MM.1S (cell line): ENCODE measurements at regions not wholly inside any gene's neighbourhood (a gene's known extent, or its start where the extent isn't known, plus 50 kb on each side); places are given as distances from the start of the nearest gene placed in this dataset.
"Not testable (repeated sequence)": the region's sequence is repeated elsewhere in the genome, so short reads cannot be mapped to it uniquely, and the experiment has no call there.

Experiments
- DNase-seq: peaks from one replicate; pipeline ENCODE4 v3.0.0-alpha.2; 2015
- H2AFZ ChIP-seq: fragments of 300-600 bp; sonication (generic); 2 replicates; pipeline ENCODE4 v1.6.0; 2016; ENCODE audit warnings: antibody characterized with exemption, low read length
- H3F3A ChIP-seq: fragments of 300-600 bp; sonication (generic); 2 replicates; pipeline ENCODE4 v1.6.1; 2016; ENCODE audit warnings: mild to moderate bottlenecking, antibody characterized with exemption, low read length, moderate library complexity, mixed read lengths; ENCODE audit not compliant: insufficient read depth
- H3K27ac ChIP-seq: fragments of 300-600 bp; sonication (generic); 2 replicates; pipeline ENCODE4 v1.5.1; 2016; ENCODE audit warnings: mild to moderate bottlenecking, low read length
- H3K27me3 ChIP-seq: fragments of 300-600 bp; sonication (generic); replicated peaks from 2 replicates; pipeline ENCODE4 v1.6.0; 2016; ENCODE audit warnings: low read length; ENCODE audit not compliant: insufficient read depth
- H3K36me3 ChIP-seq: fragments of 300-600 bp; sonication (generic); replicated peaks from 2 replicates; pipeline ENCODE4 v1.6.1; 2016; ENCODE audit warnings: mild to moderate bottlenecking, low read length, mixed read lengths; ENCODE audit not compliant: insufficient read depth
- H3K4me1 ChIP-seq: fragments of 300-600 bp; sonication (generic); 2 replicates; pipeline ENCODE4 v1.6.1; 2016; ENCODE audit warnings: low read length, mixed read lengths
- H3K4me2 ChIP-seq: fragments of 300-600 bp; sonication (generic); 2 replicates; pipeline ENCODE4 v1.6.0; 2016; ENCODE audit warnings: low read depth, low read length
- H3K4me3 ChIP-seq: fragments of 300-600 bp; sonication (generic); 2 replicates; pipeline ENCODE4 v1.5.1; 2016; ENCODE audit warnings: low read length, mixed read lengths
- H3K79me2 ChIP-seq: fragments of 300-600 bp; sonication (generic); 2 replicates; pipeline ENCODE4 v1.6.1; 2016; ENCODE audit warnings: mixed run types, low read length, mixed read lengths
- H3K9ac ChIP-seq: fragments of 300-600 bp; sonication (generic); 2 replicates; pipeline ENCODE4 v1.6.1; 2016; ENCODE audit warnings: low read length, mixed read lengths
- H3K9me2 ChIP-seq: fragments of 300-600 bp; sonication (generic); replicated peaks from 2 replicates; pipeline ENCODE4 v1.6.1; 2016; ENCODE audit warnings: mild to moderate bottlenecking, low read length, mixed read lengths; ENCODE audit not compliant: insufficient read depth
- H3K9me3 ChIP-seq: fragments of 300-600 bp; sonication (generic); replicated peaks from 2 replicates; pipeline ENCODE4 v1.6.1; 2016; ENCODE audit warnings: mild to moderate bottlenecking, low read length, mixed read lengths; ENCODE audit not compliant: insufficient read depth
- H4K20me1 ChIP-seq: fragments of 300-600 bp; sonication (generic); 2 replicates; pipeline ENCODE4 v1.6.1; 2016; ENCODE audit warnings: mild to moderate bottlenecking, low read length, moderate library complexity, mixed read lengths; ENCODE audit not compliant: insufficient read depth
- CTCF ChIP-seq: fragments of 300-600 bp; sonication (generic); IDR thresholded peaks from 2 replicates; pipeline ENCODE4 v1.5.1; 2016; ENCODE audit warnings: antibody characterized with exemption, low read length, mixed read lengths
- EZH2 ChIP-seq: fragments of 300-600 bp; sonication (generic); optimal IDR thresholded peaks from 2 replicates; pipeline ENCODE3; 2017; ENCODE audit warnings: low read depth, mild to moderate bottlenecking, antibody characterized with exemption, low read length, mixed read lengths
- EZH2phosphoT487 ChIP-seq: fragments of 300-600 bp; sonication (generic); IDR thresholded peaks from 2 replicates; pipeline ENCODE4 v1.6.1; 2018; ENCODE audit warnings: antibody characterized with exemption, low read length

DNA sequence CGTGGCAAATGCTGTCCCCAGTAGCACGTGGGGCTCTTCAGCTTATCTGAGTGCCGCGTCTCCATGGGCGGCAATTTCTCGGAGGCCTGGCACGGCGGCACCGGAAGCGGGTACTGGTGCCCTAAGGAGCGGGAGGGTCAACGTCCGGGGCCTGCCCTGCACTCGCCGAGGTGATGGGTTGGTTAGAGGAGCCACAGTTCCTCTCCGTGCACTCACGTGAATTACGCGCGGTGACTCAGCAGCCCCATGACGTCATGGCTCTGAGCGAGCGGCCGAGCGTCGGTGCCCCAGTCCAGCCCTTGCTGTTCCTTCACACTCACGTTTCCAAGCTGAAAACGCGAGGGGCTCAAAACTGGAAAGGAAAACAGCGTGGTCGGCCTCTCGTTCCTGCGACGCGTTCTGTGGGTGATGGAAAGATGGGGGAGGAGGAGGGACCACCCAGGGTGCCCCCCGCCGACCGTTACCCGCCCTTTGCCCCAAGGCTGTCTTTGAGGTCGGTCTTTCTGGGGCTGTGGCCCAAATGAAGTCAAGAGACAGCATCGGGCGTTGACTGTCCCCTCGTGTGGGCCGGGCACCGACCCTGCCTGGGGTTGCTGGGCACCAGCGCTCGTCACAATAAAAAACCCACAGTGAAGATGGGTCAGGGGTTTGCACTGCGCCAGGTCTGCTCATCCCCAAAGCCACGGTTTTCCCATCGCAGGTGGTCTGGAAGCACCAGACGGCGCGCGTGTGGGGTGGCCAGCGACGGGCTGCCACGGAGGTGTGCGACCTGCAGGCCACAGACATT is 70.4 kb upstream of the CFAP46 start:
- H3K27ac ChIP-seq, result no peak overlapping the region
- H3K4me2 ChIP-seq, result no peak overlapping the region
- TF ChIP-seq EZH2 (no peak), CTCF (no peak), EZH2phosphoT487 (no peak)

DNA sequence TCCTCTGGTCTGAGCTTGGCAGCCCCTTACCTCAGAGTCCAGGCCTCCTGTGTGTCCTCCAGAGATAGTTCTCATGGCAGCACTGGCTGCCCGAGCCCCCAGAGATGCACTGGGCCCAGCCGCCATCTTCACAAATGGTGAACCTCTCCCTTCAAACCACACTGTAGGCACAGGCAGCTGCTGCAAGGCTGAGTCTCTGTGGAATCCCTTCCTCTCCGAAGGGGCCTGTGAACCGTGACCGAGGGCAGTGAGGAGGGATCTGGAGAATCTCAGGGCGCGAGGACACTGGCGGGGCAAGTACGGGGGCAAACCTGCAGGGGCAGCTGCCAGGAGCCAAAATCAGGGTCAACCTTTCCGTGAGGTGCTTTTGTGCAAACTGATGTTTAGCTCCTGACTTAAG is 69.5 kb upstream of the CFAP46 start:
- Histone ChIP-seq H3K27ac (no peak overlapping the region), H3K4me1 (no peaks in the 10 kb centered on the region), H3F3A (no peaks in the 10 kb centered on the region), H3K79me2 (no peaks in the 10 kb centered on the region), H4K20me1 (no peaks in the 10 kb centered on the region), H3K9me2 (no peaks in the 10 kb centered on the region), H3K27me3 (peaks cover 23% of the 10 kb centered on the region), H3K4me2 (no peak overlapping the region), H3K9ac (no peak overlapping the region), H3K4me3 (no peak overlapping the region), H3K9me3 (no peaks in the 10 kb centered on the region), H2AFZ (no peak overlapping the region), H3K36me3 (no peaks in the 10 kb centered on the region)
- DNase-seq, result no peak
- no peak for TF ChIP-seq CTCF

More for the DNA sequence above, 70.4 kb upstream of the CFAP46 start:
- Histone ChIP-seq H3K36me3 (no peaks in the 10 kb centered on the region), H3K9me2 (no peaks in the 10 kb centered on the region), H3K79me2 (no peaks in the 10 kb centered on the region), H4K20me1 (no peaks in the 10 kb centered on the region), H3K4me1 (no peaks in the 10 kb centered on the region), H3K9me3 (no peaks in the 10 kb centered on the region), H3K9ac (no peak overlapping the region), H2AFZ (no peak overlapping the region), H3K27me3 (peaks cover 17% of the 10 kb centered on the region), H3F3A (no peaks in the 10 kb centered on the region), H3K4me3 (no peak overlapping the region)
- DNase-seq, result no peak

DNA sequence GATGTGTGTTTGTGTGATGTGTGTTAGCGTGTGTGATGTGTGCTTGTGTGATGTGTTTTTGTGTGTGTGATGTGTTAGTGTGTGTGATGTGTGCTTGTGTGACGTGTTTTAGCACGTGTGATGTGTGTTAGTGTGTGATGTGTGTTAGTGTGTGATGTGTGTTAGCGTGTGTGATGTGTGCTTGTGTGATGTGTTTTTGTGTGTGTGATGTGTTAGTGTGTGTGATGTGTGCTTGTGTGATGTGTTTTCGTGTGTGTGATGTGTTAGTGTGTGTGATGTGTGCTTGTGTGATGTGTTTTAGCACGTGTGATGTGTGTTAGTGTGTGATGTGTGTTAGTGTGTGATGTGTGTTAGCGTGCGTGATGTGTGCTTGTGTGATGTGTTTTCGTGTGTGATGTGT is 69.0 kb upstream of the CFAP46 start:
- H4K20me1 ChIP-seq, H3K9me3 ChIP-seq, H3K27ac ChIP-seq, H3K9ac ChIP-seq, H3K4me1 ChIP-seq, H3K79me2 ChIP-seq, H3F3A ChIP-seq, DNase-seq, H3K36me3 ChIP-seq, H3K9me2 ChIP-seq, H2AFZ ChIP-seq, H3K4me3 ChIP-seq, H3K4me2 ChIP-seq: not testable (repeated sequence)
- peaks cover 23% of the 10 kb centered on the region for H3K27me3 ChIP-seq

GRCh38 chr10:133010843-133011179 is 68.4 kb upstream of the CFAP46 start:
- H3K36me3 ChIP-seq, H3K79me2 ChIP-seq, H3K27ac ChIP-seq, DNase-seq, H3K9me2 ChIP-seq, H2AFZ ChIP-seq, H3K9ac ChIP-seq, H3K4me2 ChIP-seq, H3F3A ChIP-seq, H3K4me3 ChIP-seq, H3K4me1 ChIP-seq, H4K20me1 ChIP-seq, H3K9me3 ChIP-seq: not testable (repeated sequence)
- peaks cover 27% of the 10 kb centered on the region for H3K27me3 ChIP-seq
